ENCODE measurements at regions not wholly inside any gene's neighbourhood (a gene's known extent, or its start where the extent isn't known, plus 50 kb on each side); places are given as distances from the start of the nearest gene placed in this dataset.

DNA sequence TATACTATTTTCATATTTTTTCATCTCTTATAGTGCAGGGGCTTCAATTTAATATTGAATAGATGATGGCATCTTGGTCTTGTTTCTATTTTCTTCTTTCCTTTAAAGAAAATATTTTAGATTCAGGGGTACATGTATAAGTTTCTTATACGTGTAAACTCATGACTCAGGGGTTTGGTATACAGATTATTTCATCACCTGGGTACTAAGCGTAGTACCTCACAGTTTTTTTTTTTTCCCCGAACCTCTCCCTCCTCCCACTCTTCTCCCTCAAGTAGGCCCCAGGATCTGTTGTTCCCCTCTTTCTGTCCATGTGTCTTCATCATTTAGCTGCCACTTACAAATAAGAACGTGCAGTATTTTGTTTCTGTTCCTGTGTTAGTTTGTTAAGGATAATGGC lies 172.6 kb downstream of the TMTC3 start:
- Histone ChIP-seq H3K27me3 (replicated peaks; ENCODE audit: control insufficient read depth, insufficient read depth, low read length) (no peaks in the 10 kb centered on the region), H3K9me3 (no peaks in the 10 kb centered on the region), H3K4me3 (ENCODE audit: low read depth, low read length) (no peak overlapping the region), H3K4me1 (0 out of 2 replicates have a peak, but pooled peaks cover 9% of the 10 kb centered on the region), H3K36me3 (ENCODE audit: control insufficient read depth, insufficient read depth, low read length) (no peaks in the 10 kb centered on the region)
- no peaks in the 10 kb centered on the region for H3K4me1 Mint-ChIP-seq (ENCODE audit: low read depth, unreplicated experiment)
- no peak overlapping the region for H3K4me3 Mint-ChIP-seq (ENCODE audit: unreplicated experiment)
- intact Hi-C loops (cut with micrococcal nuclease; ENCODE audit: unreplicated experiment): no loop called here
- BruUV-seq (replicated peaks): no TSS peak
- no peaks in the 10 kb centered on the region for H3K36me3 Mint-ChIP-seq (ENCODE audit: insufficient read depth, unreplicated experiment)
- no peak for TF ChIP-seq CTCF (IDR thresholded peaks at IDR 0.05; ENCODE audit: insufficient read depth in 1 of 2, low read depth in 1 of 2, low read length in 1 of 2, severe bottlenecking in 1 of 2, unreplicated experiment in 1 of 2)
- DNase-seq: no peak
- H3K27me3 Mint-ChIP-seq (ENCODE audit: insufficient read depth, unreplicated experiment): no peaks in the 10 kb centered on the region
- ChIA-PET CTCF (no interaction called here), POLR2A (no interaction called here)
- no peak overlapping the region for H3K27ac Mint-ChIP-seq (ENCODE audit: unreplicated experiment)
- no peaks in the 10 kb centered on the region for H3K9me3 Mint-ChIP-seq (ENCODE audit: unreplicated experiment)

GRCh38 chr12:88318726-88319125 lies 176.6 kb downstream of the TMTC3 start:
- Mint-ChIP-seq H3K36me3 (ENCODE audit: insufficient read depth, unreplicated experiment) (no peaks in the 10 kb centered on the region), H3K27ac (ENCODE audit: unreplicated experiment) (no peak overlapping the region), H3K9me3 (ENCODE audit: unreplicated experiment) (peaks cover 10% of the 10 kb centered on the region), H3K27me3 (ENCODE audit: insufficient read depth, unreplicated experiment) (no peaks in the 10 kb centered on the region), H3K4me1 (ENCODE audit: low read depth, unreplicated experiment) (no peaks in the 10 kb centered on the region), H3K4me3 (ENCODE audit: unreplicated experiment) (no peak overlapping the region)
- CTCF ChIA-PET: no interaction called here
- Histone ChIP-seq H3K4me3 (ENCODE audit: low read depth, low read length) (no peak overlapping the region), H3K4me1 (0 out of 2 replicates have a peak, but pooled peaks cover 9% of the 10 kb centered on the region), H3K36me3 (ENCODE audit: control insufficient read depth, insufficient read depth, low read length) (no peaks in the 10 kb centered on the region), H3K27me3 (replicated peaks; ENCODE audit: control insufficient read depth, insufficient read depth, low read length) (no peaks in the 10 kb centered on the region), H3K9me3 (no peaks in the 10 kb centered on the region)
- no TSS peak for BruUV-seq (replicated peaks)
- intact Hi-C loops (cut with micrococcal nuclease; ENCODE audit: unreplicated experiment): no loop called here
- no peak for TF ChIP-seq CTCF (IDR thresholded peaks at IDR 0.05; ENCODE audit: insufficient read depth in 1 of 2, low read depth in 1 of 2, low read length in 1 of 2, severe bottlenecking in 1 of 2, unreplicated experiment in 1 of 2)
- DNase-seq: no peak
- POLR2A ChIA-PET: no interaction called here

DNA sequence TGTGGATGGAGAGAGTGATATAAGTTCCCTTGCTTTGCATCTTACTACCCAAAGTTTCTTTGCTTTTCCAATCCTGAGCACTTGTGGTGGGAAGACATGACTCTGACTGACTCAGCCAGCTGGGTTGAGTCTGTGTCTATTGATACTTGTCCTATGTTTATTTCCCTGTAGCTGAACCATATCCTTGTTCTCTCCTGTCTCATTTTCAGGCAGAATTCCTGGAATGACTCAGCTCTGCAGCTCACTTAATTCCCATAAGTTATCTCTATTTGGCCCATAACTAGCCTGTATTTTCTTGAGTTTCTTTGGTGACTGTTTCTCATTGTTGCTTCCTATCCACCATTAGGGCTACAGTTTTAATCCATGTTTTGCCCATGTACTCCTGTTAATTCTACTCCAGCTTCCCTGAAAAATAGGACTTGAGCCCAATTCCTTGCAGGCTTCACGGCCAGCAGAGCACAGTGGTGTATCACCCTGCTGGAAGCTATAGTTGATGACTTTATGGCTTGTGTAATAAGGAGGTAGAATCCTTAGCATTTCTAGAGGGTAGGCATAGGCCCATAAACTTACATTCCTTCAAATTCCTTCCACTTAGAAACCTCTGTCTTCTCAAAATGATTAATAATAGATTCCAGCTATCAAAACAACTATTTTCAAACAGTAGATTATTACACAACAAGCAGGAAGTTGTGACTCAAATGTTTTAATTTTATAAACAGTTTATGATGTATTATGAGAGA lies 183.1 kb downstream of the TMTC3 start:
- BruUV-seq (replicated peaks): no TSS peak
- H3K4me1 Mint-ChIP-seq (ENCODE audit: low read depth, unreplicated experiment): peaks cover 13% of the 10 kb centered on the region
- Histone ChIP-seq H3K4me1 (peaks cover 10% of the 10 kb centered on the region; the same call in 1 of the 2 replicates), H3K4me3 (ENCODE audit: low read depth, low read length) (no peak overlapping the region), H3K36me3 (ENCODE audit: control insufficient read depth, insufficient read depth, low read length) (no peaks in the 10 kb centered on the region), H3K27me3 (replicated peaks; ENCODE audit: control insufficient read depth, insufficient read depth, low read length) (no peaks in the 10 kb centered on the region), H3K9me3 (no peaks in the 10 kb centered on the region)
- no peaks in the 10 kb centered on the region for H3K27me3 Mint-ChIP-seq (ENCODE audit: insufficient read depth, unreplicated experiment)
- TF ChIP-seq CTCF (IDR thresholded peaks at IDR 0.05; ENCODE audit: insufficient read depth in 1 of 2, low read depth in 1 of 2, low read length in 1 of 2, severe bottlenecking in 1 of 2, unreplicated experiment in 1 of 2): no peak
- H3K36me3 Mint-ChIP-seq (ENCODE audit: insufficient read depth, unreplicated experiment): no peaks in the 10 kb centered on the region
- H3K9me3 Mint-ChIP-seq (ENCODE audit: unreplicated experiment): peaks cover 10% of the 10 kb centered on the region
- H3K4me3 Mint-ChIP-seq (ENCODE audit: unreplicated experiment): no peak overlapping the region
- DNase-seq: no peak
- ChIA-PET CTCF (interaction anchor here (0.7 kb wide), 1 partner anchor 635 kb away, joined by 4 read pairs; no protein-coding TSS in a partner anchor), POLR2A (no interaction called here)
- no peak overlapping the region for H3K27ac Mint-ChIP-seq (ENCODE audit: unreplicated experiment)
- intact Hi-C loops (cut with micrococcal nuclease; ENCODE audit: unreplicated experiment): no loop called here
